Fibroblast of skin of scalp (primary cell): ENCODE measurements at regions not wholly inside any gene's neighbourhood (a gene's known extent, or its start where the extent isn't known, plus 50 kb on each side); places are given as distances from the start of the nearest gene placed in this dataset.
A peak's percentile ranks its signal among the peaks of the same experiment; 100 is the strongest.
"Not testable (repeated sequence)": the region's sequence is repeated elsewhere in the genome, so short reads cannot be mapped to it uniquely, and the experiment has no call there.

Experiments used
- DNase-seq: peaks from one replicate; pipeline ENCODE4 v3.0.0-alpha.2; 2013

GRCh38 chr17:71035226-71035625 is 865.9 kb downstream of the KCNJ2 start:
- no peak for DNase-seq

GRCh38 chr17:71037386-71037785 is 868.1 kb downstream of the KCNJ2 start:
- DNase-seq = no peak

GRCh38 chr17:71039391-71039790 is 870.1 kb downstream of the KCNJ2 start:
- DNase-seq = no peak

GRCh38 chr17:71052971-71053370 is 883.6 kb downstream of the KCNJ2 start:
- DNase-seq = no peak

- DNase-seq = peak; percentile 1
These were observed 885.8 kb downstream of the KCNJ2 start for GRCh38 chr17:71055128-71055527.

- DNase-seq = no peak
These were observed 888.1 kb downstream of the KCNJ2 start for GRCh38 chr17:71057448-71057847.

- DNase-seq = no peak
These were observed 888.6 kb downstream of the KCNJ2 start for GRCh38 chr17:71057938-71058337.

GRCh38 chr17:71063127-71063526 is 893.8 kb downstream of the KCNJ2 start:
- no peak for DNase-seq

GRCh38 chr17:71063559-71063958 is 894.2 kb downstream of the KCNJ2 start:
- no peak for DNase-seq

- DNase-seq = no peak
These were observed 898.5 kb downstream of the KCNJ2 start for GRCh38 chr17:71067669-71068407.

- DNase-seq = no peak
These were observed 899.0 kb downstream of the KCNJ2 start for GRCh38 chr17:71068408-71068750.

GRCh38 chr17:71071041-71071440 is 901.7 kb downstream of the KCNJ2 start:
- DNase-seq = no peak

- peak; percentile 94 for DNase-seq
These were observed 902.5 kb downstream of the KCNJ2 start for GRCh38 chr17:71071837-71072236.

- no peak for DNase-seq
These were observed 911.6 kb downstream of the KCNJ2 start for GRCh38 chr17:71080937-71081336.

GRCh38 chr17:71081666-71082065 is 912.3 kb downstream of the KCNJ2 start:
- no peak for DNase-seq

GRCh38 chr17:71084219-71084618 is 914.9 kb downstream of the KCNJ2 start:
- peak; percentile 20 for DNase-seq

GRCh38 chr17:71084838-71085237 is 915.5 kb downstream of the KCNJ2 start:
- no peak for DNase-seq

GRCh38 chr17:71085238-71086033 is 916.1 kb downstream of the KCNJ2 start:
- DNase-seq = no peak

- no peak for DNase-seq
These were observed 920.1 kb downstream of the KCNJ2 start for GRCh38 chr17:71089431-71089830.

- DNase-seq = no peak
These were observed 928.7 kb downstream of the KCNJ2 start for GRCh38 chr17:71098071-71098470.

GRCh38 chr17:71099003-71099714 is 929.8 kb downstream of the KCNJ2 start:
- no peak for DNase-seq

- DNase-seq = no peak
These were observed 933.4 kb downstream of the KCNJ2 start for GRCh38 chr17:71102777-71103176.

- DNase-seq = no peak
These were observed 934.9 kb downstream of the KCNJ2 start for GRCh38 chr17:71104225-71104624.

GRCh38 chr17:71106056-71106455 is 936.7 kb downstream of the KCNJ2 start:
- DNase-seq = not testable (repeated sequence)
